Fibroblast of pulmonary artery (primary cell): ENCODE measurements at regions not wholly inside any gene's neighbourhood (a gene's known extent, or its start where the extent isn't known, plus 50 kb on each side); places are given as distances from the start of the nearest gene placed in this dataset.

Experiments used
- DNase-seq: peaks from one replicate; pipeline ENCODE4 v3.0.0-alpha.2; 2010; ENCODE audit warnings: low read depth
- H3K4me3 ChIP-seq: replicated peaks from 2 replicates; pipeline ENCODE4 v1.5.1; 2011; ENCODE audit warnings: low read depth, mild to moderate bottlenecking, control low read depth, low read length, moderate library complexity
- CTCF ChIP-seq: IDR thresholded peaks from 2 replicates; pipeline ENCODE4 v1.5.1; 2011; ENCODE audit warnings: mild to moderate bottlenecking, control low read depth, low read length, inconsistent platforms; ENCODE audit errors: missing control alignments

- DNase-seq: no peak
- no peak overlapping the region for H3K4me3 ChIP-seq
- TF ChIP-seq CTCF: no peak
Observed at GRCh38 chr15:26083896-26084295, 220.8 kb upstream of the ATP10A start.

DNA sequence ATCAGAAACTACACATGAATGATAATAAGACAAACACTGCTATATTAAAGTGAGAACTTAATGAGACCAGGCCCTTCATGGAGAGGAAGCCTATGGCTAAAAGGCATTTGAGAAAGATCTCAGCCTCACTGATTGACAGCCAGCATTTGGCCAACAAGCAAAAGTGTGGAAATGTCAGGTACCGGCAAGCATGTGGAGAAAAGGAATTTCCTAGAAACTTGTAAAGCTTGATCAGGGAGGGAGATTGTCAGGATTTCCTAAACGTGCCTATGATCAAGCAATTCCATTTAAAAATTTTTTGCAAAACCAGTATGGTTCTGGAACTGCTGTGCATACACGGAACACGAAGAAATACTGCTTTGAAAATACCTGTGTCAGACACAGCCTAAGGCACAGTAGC, 220.3 kb upstream of the ATP10A start:
- no peak for TF ChIP-seq CTCF
- no peak for DNase-seq
- no peak overlapping the region for H3K4me3 ChIP-seq

GRCh38 chr15:26082221-26083109, 219.3 kb upstream of the ATP10A start:
- no peak for TF ChIP-seq CTCF
- H3K4me3 ChIP-seq: peak overlapping the region; percentile 60
- peak; percentile 97 for DNase-seq

GRCh38 chr15:26081758-26082220, 218.7 kb upstream of the ATP10A start:
- H3K4me3 ChIP-seq: peak overlapping the region; percentile 9
- no peak for DNase-seq
- TF ChIP-seq CTCF: no peak

GRCh38 chr15:26075770-26076169, 212.6 kb upstream of the ATP10A start:
- H3K4me3 ChIP-seq: no peak overlapping the region
- DNase-seq: no peak
- TF ChIP-seq CTCF: no peak

DNA sequence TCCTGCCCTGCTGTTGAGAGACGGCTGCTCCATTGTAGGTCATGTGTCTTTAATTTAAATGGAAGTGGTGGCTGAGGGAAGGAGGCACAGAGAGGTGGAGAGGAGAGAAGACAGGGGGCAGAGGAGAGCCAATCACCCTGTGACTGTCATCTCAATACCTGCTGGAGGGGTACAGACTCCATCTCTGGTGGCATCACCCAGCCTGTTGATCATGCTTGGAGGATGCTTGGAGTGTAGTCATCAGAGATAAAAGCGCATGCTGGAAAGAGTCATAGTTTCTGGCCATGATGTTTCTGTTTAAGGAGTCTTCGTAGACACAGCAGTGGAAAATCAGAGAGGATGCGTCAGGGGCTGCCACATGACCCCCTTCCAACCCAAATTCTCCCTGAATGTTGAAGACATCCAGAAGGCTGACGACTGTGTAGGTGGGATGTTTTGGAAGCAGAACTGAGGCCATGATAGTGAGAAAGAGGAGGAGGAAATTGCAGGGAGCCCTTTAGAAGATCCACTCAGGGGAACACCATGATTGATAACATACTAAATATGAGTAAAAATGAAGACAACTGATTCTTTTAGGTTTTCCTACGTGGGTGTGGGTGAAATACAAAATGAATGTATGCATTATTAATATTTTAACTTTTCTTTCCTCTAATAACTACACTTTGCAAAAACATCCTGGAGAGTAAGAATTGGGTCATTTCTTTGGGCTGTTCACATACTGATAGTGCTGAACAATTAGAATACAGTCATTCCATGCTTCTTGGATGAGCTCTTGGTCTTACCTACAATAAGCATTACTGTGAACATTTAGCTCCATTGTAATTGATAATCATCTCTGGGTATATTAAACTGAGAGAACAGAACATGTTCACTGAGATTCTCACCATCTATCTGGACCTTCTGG, 210.6 kb upstream of the ATP10A start:
- no peak for TF ChIP-seq CTCF
- no peak for DNase-seq
- no peak overlapping the region for H3K4me3 ChIP-seq
